Vagina (tissue), 2 donors: ENCODE measurements at regions not wholly inside any gene's neighbourhood (a gene's known extent, or its start where the extent isn't known, plus 50 kb on each side); places are given as distances from the start of the nearest gene placed in this dataset.

Experiments used
- DNase-seq, 2 donors: peaks; one replicate each; pipeline ENCODE4 v3.0.0-alpha.2; 2017; ENCODE audit errors: extremely low spot score in 2 of 2
- H3K27ac ChIP-seq: fragments of 200-600 bp; sonication (generic); one replicate; pipeline ENCODE4 v1.5.1; 2019
- H3K27me3 ChIP-seq: fragments of 200-600 bp; sonication (generic); one replicate; pipeline ENCODE4 v1.5.1; 2019
- H3K36me3 ChIP-seq, 2 donors: fragments of 200-600 bp; sonication (generic); one replicate each; pipeline ENCODE4 v1.5.1; 2017 to 2019
- H3K4me1 ChIP-seq: fragments of 200-600 bp; sonication (generic); one replicate; pipeline ENCODE4 v1.5.1; 2019
- H3K4me3 ChIP-seq, 2 donors: fragments of 200-600 bp; sonication (generic); 1 replicate in 1 of 2; 2 replicates in 1 of 2; pipeline ENCODE4 v1.5.1; 2016 to 2019
- H3K9me3 ChIP-seq: fragments of 200-600 bp; sonication (generic); one replicate; pipeline ENCODE4 v1.5.1; 2019
- CTCF ChIP-seq, 3 experiments: fragments of 450-650 bp in 2 of 3; fragments of 200-600 bp in 1 of 3; sonication (generic) in 1 of 3; IDR thresholded peaks; one replicate each; pipeline ENCODE4 v1.5.1; 2017 to 2019; ENCODE audit warnings: antibody characterized with exemption in 3 of 3, mild to moderate bottlenecking in 2 of 3, moderate library complexity in 2 of 3
- POLR2A ChIP-seq, 2 donors: fragments of 450-650 bp; IDR thresholded peaks; one replicate each; pipeline ENCODE4 v1.6.1; 2017; ENCODE audit warnings: antibody characterized with exemption in 2 of 2, mild to moderate bottlenecking in 2 of 2, moderate library complexity in 2 of 2
- POLR2AphosphoS5 ChIP-seq, 2 donors: sonication (generic); formaldehyde crosslinking; IDR thresholded peaks; one replicate each; pipeline ENCODE4 v1.9.0; 2017; ENCODE audit warnings: antibody characterized with exemption in 2 of 2, mild to moderate bottlenecking in 2 of 2, low read depth in 1 of 2; ENCODE audit not compliant: insufficient read depth in 1 of 2
- intact Hi-C: fragments of 100-400 bp; cut with DNase I; formaldehyde crosslinking; loops from one replicate; pipeline ENCODE4 v1.15.1; 2023

DNA sequence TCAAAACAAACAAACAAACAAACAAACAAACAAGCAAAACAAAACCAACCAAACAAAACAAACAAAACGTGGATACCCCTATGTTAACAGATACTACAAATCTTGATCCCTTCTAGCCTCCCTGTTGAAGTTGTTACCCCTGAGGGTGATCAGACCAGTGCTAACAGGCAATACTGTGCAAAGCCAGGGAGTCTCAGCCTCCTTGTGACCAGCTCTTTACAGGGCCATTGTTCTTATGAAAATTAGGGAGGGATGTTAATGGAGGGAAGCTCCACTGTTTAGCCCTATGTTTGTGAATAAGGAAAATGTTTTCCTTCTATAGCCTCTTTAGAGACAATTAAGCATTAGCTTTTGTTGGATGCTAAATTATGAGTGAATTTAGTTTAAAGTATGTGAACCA is 1072.1 kb upstream of the WWC1 start:
- H3K36me3 ChIP-seq: no peaks in the 10 kb centered on the region
- TF ChIP-seq CTCF (IDR thresholded peaks at IDR 0.05) (no peak), POLR2A (IDR thresholded peaks at IDR 0.05) (no peak), POLR2AphosphoS5 (IDR thresholded peaks at IDR 0.05; ENCODE audit: insufficient read depth in 1 of 2, low read depth in 1 of 2) (no peak)
- DNase-seq: no peak
- no peaks in the 10 kb centered on the region for H3K27me3 ChIP-seq
- no peak overlapping the region for H3K27ac ChIP-seq
- intact Hi-C loops: no loop called here
- H3K9me3 ChIP-seq: no peaks in the 10 kb centered on the region
- H3K4me1 ChIP-seq: no peaks in the 10 kb centered on the region
- no peak overlapping the region for H3K4me3 ChIP-seq

GRCh38 chr5:167226386-167226785 is 1065.1 kb upstream of the WWC1 start:
- Histone ChIP-seq H3K27ac (no peak overlapping the region), H3K4me1 (no peaks in the 10 kb centered on the region), H3K4me3 (no peak overlapping the region), H3K36me3 (no peaks in the 10 kb centered on the region), H3K27me3 (no peaks in the 10 kb centered on the region), H3K9me3 (no peaks in the 10 kb centered on the region)
- intact Hi-C loops: no loop called here
- TF ChIP-seq POLR2A (IDR thresholded peaks at IDR 0.05): no peak
- TF ChIP-seq CTCF (IDR thresholded peaks at IDR 0.05): no peak
- TF ChIP-seq POLR2AphosphoS5 (IDR thresholded peaks at IDR 0.05; ENCODE audit: insufficient read depth in 1 of 2, low read depth in 1 of 2): no peak
- no peak for DNase-seq

DNA sequence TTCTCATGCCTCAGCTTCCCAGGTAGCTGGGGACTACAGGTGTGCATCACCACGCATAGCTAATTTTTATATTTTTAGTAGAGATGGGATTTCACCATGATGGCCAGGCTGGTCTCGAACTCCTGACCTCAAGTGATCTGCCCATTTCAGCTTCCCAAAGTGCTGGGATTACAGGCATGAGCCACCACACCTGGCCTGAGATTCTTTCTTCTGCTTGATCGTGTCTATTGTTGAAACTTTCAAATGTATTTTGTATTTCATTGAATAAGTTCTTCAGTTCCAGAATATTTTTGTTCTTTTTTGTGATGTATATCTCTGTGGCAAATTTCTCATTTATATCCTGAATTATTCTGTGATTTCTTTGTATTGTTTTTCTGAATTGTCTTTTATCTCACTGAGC is 1063.3 kb upstream of the WWC1 start:
- H3K36me3 ChIP-seq: no peaks in the 10 kb centered on the region
- no peaks in the 10 kb centered on the region for H3K27me3 ChIP-seq
- H3K4me1 ChIP-seq: no peaks in the 10 kb centered on the region
- H3K27ac ChIP-seq: no peak overlapping the region
- no peak overlapping the region for H3K4me3 ChIP-seq
- no peaks in the 10 kb centered on the region for H3K9me3 ChIP-seq
- DNase-seq: no peak
- TF ChIP-seq POLR2A (IDR thresholded peaks at IDR 0.05) (no peak), CTCF (IDR thresholded peaks at IDR 0.05) (no peak), POLR2AphosphoS5 (IDR thresholded peaks at IDR 0.05; ENCODE audit: insufficient read depth in 1 of 2, low read depth in 1 of 2) (no peak)
- intact Hi-C loops: no loop called here

DNA sequence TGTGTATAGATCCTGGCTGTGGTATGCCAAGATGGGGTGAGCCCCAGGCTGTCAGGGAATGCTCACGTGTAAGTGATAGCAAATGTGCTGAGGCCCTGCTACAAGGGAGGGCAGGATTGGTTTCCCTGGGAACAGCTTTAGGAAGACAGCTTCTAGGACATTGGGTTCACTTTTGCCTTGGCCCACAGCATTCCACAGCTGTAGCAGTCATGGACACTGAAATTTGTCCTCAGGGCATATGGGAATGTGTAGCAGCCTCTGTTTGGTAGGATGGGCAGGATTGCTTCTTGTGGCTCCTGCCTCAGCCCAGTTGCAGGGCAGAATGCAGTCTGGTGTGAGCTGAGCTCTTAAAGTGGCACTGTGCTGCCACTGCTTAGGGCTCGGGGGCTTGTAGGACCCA is 1061.7 kb upstream of the WWC1 start:
- no peak overlapping the region for H3K27ac ChIP-seq
- intact Hi-C loops: no loop called here
- TF ChIP-seq CTCF (IDR thresholded peaks at IDR 0.05) (no peak), POLR2AphosphoS5 (IDR thresholded peaks at IDR 0.05; ENCODE audit: insufficient read depth in 1 of 2, low read depth in 1 of 2) (no peak), POLR2A (IDR thresholded peaks at IDR 0.05) (no peak)

GRCh38 chr5:167230414-167230813 is 1061.0 kb upstream of the WWC1 start:
- no peak for DNase-seq
- Histone ChIP-seq H3K4me3 (no peak overlapping the region), H3K36me3 (no peaks in the 10 kb centered on the region), H3K27me3 (no peaks in the 10 kb centered on the region), H3K4me1 (no peaks in the 10 kb centered on the region), H3K27ac (no peak overlapping the region), H3K9me3 (no peaks in the 10 kb centered on the region)
- TF ChIP-seq POLR2A (IDR thresholded peaks at IDR 0.05): no peak
- TF ChIP-seq CTCF (IDR thresholded peaks at IDR 0.05): no peak
- TF ChIP-seq POLR2AphosphoS5 (IDR thresholded peaks at IDR 0.05; ENCODE audit: insufficient read depth in 1 of 2, low read depth in 1 of 2): no peak
- intact Hi-C loops: no loop called here

More for the DNA sequence above, 1061.7 kb upstream of the WWC1 start:
- H3K4me3 ChIP-seq: no peak overlapping the region
- no peaks in the 10 kb centered on the region for H3K9me3 ChIP-seq
- DNase-seq: no peak
- no peaks in the 10 kb centered on the region for H3K27me3 ChIP-seq
- no peaks in the 10 kb centered on the region for H3K36me3 ChIP-seq
- no peaks in the 10 kb centered on the region for H3K4me1 ChIP-seq
